ENCODE measurements at regions not wholly inside any gene's neighbourhood (a gene's known extent, or its start where the extent isn't known, plus 50 kb on each side); places are given as distances from the start of the nearest gene placed in this dataset.

GRCh38 chr10:125428054-125428453 lies 254.9 kb downstream of the TEX36 start:
- no peak overlapping the region for H2BK5ac ChIP-seq (ENCODE audit: low read length)
- no peak overlapping the region for H2AK5ac ChIP-seq (ENCODE audit: low read depth, low read length)
- no peak overlapping the region for H3K4ac ChIP-seq (ENCODE audit: low read length)
- no peak overlapping the region for H3K9ac ChIP-seq (ENCODE audit: low read depth, low read length, poor library complexity)
- no peak overlapping the region for H3K18ac ChIP-seq (ENCODE audit: low read length)
- no peaks in the 10 kb centered on the region for H3K79me1 ChIP-seq (ENCODE audit: low read depth, low read length)
- no peak overlapping the region for H2BK120ac ChIP-seq (ENCODE audit: low read depth, low read length)
- peaks cover 0 to 5% of the 10 kb centered on the region in 2 donors for H3K9me3 ChIP-seq (replicated peaks in 1 of 2; ENCODE audit: control insufficient read depth in 2 of 2, insufficient read depth in 1 of 2, low read depth in 1 of 2, low read length in 2 of 2)
- no peak overlapping the region for H2AFZ ChIP-seq (ENCODE audit: low read length)
- H4K8ac ChIP-seq (ENCODE audit: low read depth, low read length), result no peak overlapping the region
- H3K4me2 ChIP-seq (ENCODE audit: insufficient read depth, low read length, poor library complexity, severe bottlenecking), result no peak overlapping the region
- no peak overlapping the region for H3K23ac ChIP-seq (ENCODE audit: low read depth, low read length, poor library complexity)
- no peak overlapping the region for H3K14ac ChIP-seq (ENCODE audit: low read length)
- no peak for DNase-seq (ENCODE audit: low spot score)
- no peak overlapping the region for H3K4me3 ChIP-seq (ENCODE audit: low read length in 2 of 2)
- H3K27ac ChIP-seq (replicated peaks; ENCODE audit: low read length), result no peak overlapping the region
- no CpG with 5 or more reads among the region's 10 CpGs for WGBS, 2 donors (ENCODE audit: extremely low coverage in 2 of 2, insufficient read length in 2 of 2, insufficient replicate concordance in 1 of 2)
- no peak overlapping the region for H2BK12ac ChIP-seq (ENCODE audit: low read length)
- no peak overlapping the region for H4K91ac ChIP-seq (ENCODE audit: low read depth, low read length, poor library complexity)
- H3K4me1 ChIP-seq (ENCODE audit: control insufficient read depth in 2 of 2, insufficient read depth in 1 of 2, low read depth in 1 of 2, low read length in 2 of 2), result no peaks in the 10 kb centered on the region
- no peaks in the 10 kb centered on the region for H3K36me3 ChIP-seq (replicated peaks in 1 of 2; ENCODE audit: control insufficient read depth in 2 of 2, insufficient read depth in 2 of 2, low read length in 2 of 2)
- H2BK15ac ChIP-seq (ENCODE audit: low read length), result no peak overlapping the region
- H3K27me3 ChIP-seq (ENCODE audit: control insufficient read depth in 3 of 3, insufficient read depth in 3 of 3, low read depth in 1 of 3, low read length in 3 of 3), result no peaks in the 10 kb centered on the region

DNA sequence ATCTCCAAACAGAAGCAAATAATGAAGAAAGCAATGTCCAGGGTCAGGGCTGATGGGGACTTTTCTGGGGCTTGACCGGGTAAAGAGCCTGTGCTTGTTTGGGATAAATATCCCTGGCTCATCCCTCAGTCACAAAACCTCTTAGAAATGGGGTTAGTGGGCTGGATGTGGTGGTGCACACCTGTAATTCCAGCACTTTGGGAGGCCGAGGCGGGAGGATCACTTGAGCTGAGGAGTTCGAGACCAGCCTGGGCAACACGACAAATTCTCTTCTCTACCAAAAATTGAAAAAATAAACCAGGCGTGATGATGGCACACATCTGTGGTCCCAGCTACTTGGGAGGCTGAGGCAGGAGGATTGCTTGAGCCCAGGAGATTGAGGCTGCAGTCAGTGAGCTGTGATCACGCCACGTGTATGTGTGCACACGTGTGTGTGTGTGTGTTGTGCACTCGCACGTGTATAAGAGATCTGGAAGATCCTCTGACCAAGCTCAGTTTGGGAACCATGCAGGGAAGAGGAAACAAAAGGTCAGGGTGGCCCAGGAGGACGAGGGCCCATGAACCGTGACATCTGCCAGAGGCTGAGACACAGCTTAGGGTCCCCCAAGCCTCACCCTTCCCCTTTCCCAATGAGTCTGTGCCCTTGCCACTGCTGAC lies 258.6 kb downstream of the TEX36 start:
- no peak overlapping the region for H3K14ac ChIP-seq (ENCODE audit: low read length)

DNA sequence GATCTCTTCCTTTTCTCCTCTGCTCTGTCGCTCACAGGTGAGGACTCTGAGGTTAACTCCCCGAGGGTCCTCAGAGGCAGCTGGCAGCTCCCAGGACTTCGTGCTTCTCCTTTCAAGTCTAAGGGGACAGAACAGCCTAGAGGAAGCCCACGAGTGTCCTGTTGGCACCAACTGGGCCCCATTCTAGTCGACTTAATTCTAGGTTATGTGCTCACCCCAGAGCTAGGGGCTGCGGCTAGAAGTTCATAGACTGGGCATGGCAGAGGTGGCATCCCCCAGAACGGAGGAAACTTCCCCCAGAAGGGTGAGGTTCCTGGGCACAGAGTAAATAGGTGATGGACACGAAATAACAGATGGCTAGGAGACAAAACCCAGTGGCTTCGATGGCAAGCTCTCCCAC lies 259.4 kb downstream of the TEX36 start:
- Histone ChIP-seq H3K18ac (ENCODE audit: low read length) (no peak overlapping the region), H2AFZ (ENCODE audit: low read length) (no peak overlapping the region), H3K36me3 (replicated peaks in 1 of 2; ENCODE audit: control insufficient read depth in 2 of 2, insufficient read depth in 2 of 2, low read length in 2 of 2) (no peaks in the 10 kb centered on the region), H3K9ac (ENCODE audit: low read depth, low read length, poor library complexity) (no peak overlapping the region), H3K4me1 (ENCODE audit: control insufficient read depth in 2 of 2, insufficient read depth in 1 of 2, low read depth in 1 of 2, low read length in 2 of 2) (no peaks in the 10 kb centered on the region), H3K27ac (replicated peaks; ENCODE audit: low read length) (no peak overlapping the region), H3K4ac (ENCODE audit: low read length) (no peak overlapping the region), H3K79me1 (ENCODE audit: low read depth, low read length) (no peaks in the 10 kb centered on the region), H4K91ac (ENCODE audit: low read depth, low read length, poor library complexity) (no peak overlapping the region), H3K14ac (ENCODE audit: low read length) (no peak overlapping the region), H3K23ac (ENCODE audit: low read depth, low read length, poor library complexity) (no peak overlapping the region), H4K8ac (ENCODE audit: low read depth, low read length) (no peak overlapping the region), H2BK120ac (ENCODE audit: low read depth, low read length) (no peak overlapping the region), H2BK5ac (ENCODE audit: low read length) (no peak overlapping the region), H2BK12ac (ENCODE audit: low read length) (no peak overlapping the region), H2BK15ac (ENCODE audit: low read length) (no peak overlapping the region), H3K4me3 (ENCODE audit: low read length in 2 of 2) (no peak overlapping the region), H2AK5ac (ENCODE audit: low read depth, low read length) (no peak overlapping the region), H3K9me3 (replicated peaks in 1 of 2; ENCODE audit: control insufficient read depth in 2 of 2, insufficient read depth in 1 of 2, low read depth in 1 of 2, low read length in 2 of 2) (peaks cover 0 to 6% of the 10 kb centered on the region in 2 donors), H3K4me2 (ENCODE audit: insufficient read depth, low read length, poor library complexity, severe bottlenecking) (no peak overlapping the region), H3K27me3 (ENCODE audit: control insufficient read depth in 3 of 3, insufficient read depth in 3 of 3, low read depth in 1 of 3, low read length in 3 of 3) (no peaks in the 10 kb centered on the region)
- WGBS, 2 donors (ENCODE audit: extremely low coverage in 2 of 2, insufficient read length in 2 of 2, insufficient replicate concordance in 1 of 2), result no CpG with 5 or more reads among the region's 9 CpGs
- DNase-seq (ENCODE audit: low spot score), result no peak

More for the DNA sequence above, 258.6 kb downstream of the TEX36 start:
- Histone ChIP-seq H3K9me3 (replicated peaks in 1 of 2; ENCODE audit: control insufficient read depth in 2 of 2, insufficient read depth in 1 of 2, low read depth in 1 of 2, low read length in 2 of 2) (peaks cover 0 to 5% of the 10 kb centered on the region in 2 donors), H3K27ac (replicated peaks; ENCODE audit: low read length) (no peak overlapping the region), H3K27me3 (ENCODE audit: control insufficient read depth in 3 of 3, insufficient read depth in 3 of 3, low read depth in 1 of 3, low read length in 3 of 3) (no peaks in the 10 kb centered on the region), H3K4ac (ENCODE audit: low read length) (no peak overlapping the region), H4K91ac (ENCODE audit: low read depth, low read length, poor library complexity) (no peak overlapping the region), H3K79me1 (ENCODE audit: low read depth, low read length) (no peaks in the 10 kb centered on the region), H3K36me3 (replicated peaks in 1 of 2; ENCODE audit: control insufficient read depth in 2 of 2, insufficient read depth in 2 of 2, low read length in 2 of 2) (no peaks in the 10 kb centered on the region), H2AFZ (ENCODE audit: low read length) (no peak overlapping the region), H3K23ac (ENCODE audit: low read depth, low read length, poor library complexity) (no peak overlapping the region), H3K9ac (ENCODE audit: low read depth, low read length, poor library complexity) (no peak overlapping the region), H3K4me1 (ENCODE audit: control insufficient read depth in 2 of 2, insufficient read depth in 1 of 2, low read depth in 1 of 2, low read length in 2 of 2) (no peaks in the 10 kb centered on the region), H2BK5ac (ENCODE audit: low read length) (no peak overlapping the region), H2AK5ac (ENCODE audit: low read depth, low read length) (no peak overlapping the region), H2BK15ac (ENCODE audit: low read length) (no peak overlapping the region), H3K4me2 (ENCODE audit: insufficient read depth, low read length, poor library complexity, severe bottlenecking) (no peak overlapping the region), H2BK120ac (ENCODE audit: low read depth, low read length) (no peak overlapping the region), H2BK12ac (ENCODE audit: low read length) (no peak overlapping the region), H4K8ac (ENCODE audit: low read depth, low read length) (no peak overlapping the region), H3K18ac (ENCODE audit: low read length) (no peak overlapping the region), H3K4me3 (ENCODE audit: low read length in 2 of 2) (no peak overlapping the region)
- WGBS, 2 donors (ENCODE audit: extremely low coverage in 2 of 2, insufficient read length in 2 of 2, insufficient replicate concordance in 1 of 2), result no CpG with 5 or more reads among the region's 13 CpGs
- DNase-seq (ENCODE audit: low spot score), result no peak

- no peak overlapping the region for H2BK120ac ChIP-seq (ENCODE audit: low read depth, low read length)
- no CpG with 5 or more reads among the region's 8 CpGs for WGBS, 2 donors (ENCODE audit: extremely low coverage in 2 of 2, insufficient read length in 2 of 2, insufficient replicate concordance in 1 of 2)
- no peak for DNase-seq (ENCODE audit: low spot score)
- no peak overlapping the region for H3K18ac ChIP-seq (ENCODE audit: low read length)
- no peak overlapping the region for H3K9ac ChIP-seq (ENCODE audit: low read depth, low read length, poor library complexity)
- no peak overlapping the region for H2AFZ ChIP-seq (ENCODE audit: low read length)
- no peak overlapping the region for H3K27ac ChIP-seq (replicated peaks; ENCODE audit: low read length)
- no peak overlapping the region for H3K23ac ChIP-seq (ENCODE audit: low read depth, low read length, poor library complexity)
- no peak overlapping the region for H2BK5ac ChIP-seq (ENCODE audit: low read length)
- H3K4me3 ChIP-seq (ENCODE audit: low read length in 2 of 2), result no peak overlapping the region
- no peak overlapping the region for H3K4ac ChIP-seq (ENCODE audit: low read length)
- no peaks in the 10 kb centered on the region for H3K79me1 ChIP-seq (ENCODE audit: low read depth, low read length)
- no peak overlapping the region for H4K91ac ChIP-seq (ENCODE audit: low read depth, low read length, poor library complexity)
- no peak overlapping the region for H4K8ac ChIP-seq (ENCODE audit: low read depth, low read length)
- H3K36me3 ChIP-seq (replicated peaks in 1 of 2; ENCODE audit: control insufficient read depth in 2 of 2, insufficient read depth in 2 of 2, low read length in 2 of 2), result no peaks in the 10 kb centered on the region
- H3K4me2 ChIP-seq (ENCODE audit: insufficient read depth, low read length, poor library complexity, severe bottlenecking), result no peak overlapping the region
- no peak overlapping the region for H3K14ac ChIP-seq (ENCODE audit: low read length)
- no peak overlapping the region for H2BK12ac ChIP-seq (ENCODE audit: low read length)
- H3K27me3 ChIP-seq (ENCODE audit: control insufficient read depth in 3 of 3, insufficient read depth in 3 of 3, low read depth in 1 of 3, low read length in 3 of 3), result peaks cover 0 to 11% (median 0%) of the 10 kb centered on the region in 3 experiments
- no peak overlapping the region for H2BK15ac ChIP-seq (ENCODE audit: low read length)
- H3K4me1 ChIP-seq (ENCODE audit: control insufficient read depth in 2 of 2, insufficient read depth in 1 of 2, low read depth in 1 of 2, low read length in 2 of 2), result peaks cover 0 to 1% of the 10 kb centered on the region in 2 donors
- peaks cover 0 to 5% of the 10 kb centered on the region in 2 donors for H3K9me3 ChIP-seq (replicated peaks in 1 of 2; ENCODE audit: control insufficient read depth in 2 of 2, insufficient read depth in 1 of 2, low read depth in 1 of 2, low read length in 2 of 2)
- H2AK5ac ChIP-seq (ENCODE audit: low read depth, low read length), result no peak overlapping the region
Observed at GRCh38 chr10:125419831-125420230, 259.5 kb upstream of the CTBP2 start.

Measured in neuronal stem cell (in vitro differentiated cells).